ENCODE measurements at regions not wholly inside any gene's neighbourhood (a gene's known extent, or its start where the extent isn't known, plus 50 kb on each side); places are given as distances from the start of the nearest gene placed in this dataset.

GRCh38 chr4:11053601-11054220 is 369.1 kb upstream of the CLNK start:
- H3K4me3 ChIP-seq (replicated peaks; ENCODE audit: low read depth, low read length) = no peak overlapping the region
- no peak for TF ChIP-seq CTCF (IDR thresholded peaks at IDR 0.05; ENCODE audit: low read length, missing control alignments)
- no peak for DNase-seq (ENCODE audit: low read depth)

GRCh38 chr4:11051181-11051580 is 366.6 kb upstream of the CLNK start:
- H3K4me3 ChIP-seq (replicated peaks; ENCODE audit: low read depth, low read length) = no peak overlapping the region
- TF ChIP-seq CTCF (IDR thresholded peaks at IDR 0.05; ENCODE audit: low read length, missing control alignments) = no peak
- DNase-seq (ENCODE audit: low read depth) = no peak

GRCh38 chr4:11050766-11051165 is 366.2 kb upstream of the CLNK start:
- no peak for TF ChIP-seq CTCF (IDR thresholded peaks at IDR 0.05; ENCODE audit: low read length, missing control alignments)
- H3K4me3 ChIP-seq (replicated peaks; ENCODE audit: low read depth, low read length) = no peak overlapping the region
- no peak for DNase-seq (ENCODE audit: low read depth)

GRCh38 chr4:11049001-11049400 is 364.4 kb upstream of the CLNK start:
- DNase-seq (ENCODE audit: low read depth) = no peak
- TF ChIP-seq CTCF (IDR thresholded peaks at IDR 0.05; ENCODE audit: low read length, missing control alignments) = no peak
- H3K4me3 ChIP-seq (replicated peaks; ENCODE audit: low read depth, low read length) = no peak overlapping the region

GRCh38 chr4:11042760-11043159 is 358.2 kb upstream of the CLNK start:
- no peak for DNase-seq (ENCODE audit: low read depth)
- TF ChIP-seq CTCF (IDR thresholded peaks at IDR 0.05; ENCODE audit: low read length, missing control alignments) = no peak
- no peak overlapping the region for H3K4me3 ChIP-seq (replicated peaks; ENCODE audit: low read depth, low read length)

GRCh38 chr4:11039634-11040131 is 355.1 kb upstream of the CLNK start:
- no peak for TF ChIP-seq CTCF (IDR thresholded peaks at IDR 0.05; ENCODE audit: low read length, missing control alignments)
- DNase-seq (ENCODE audit: low read depth) = no peak
- H3K4me3 ChIP-seq (replicated peaks; ENCODE audit: low read depth, low read length) = no peak overlapping the region

- no peak for TF ChIP-seq CTCF (IDR thresholded peaks at IDR 0.05; ENCODE audit: low read length, missing control alignments)
- no peak overlapping the region for H3K4me3 ChIP-seq (replicated peaks; ENCODE audit: low read depth, low read length)
- no peak for DNase-seq (ENCODE audit: low read depth)
Observed at GRCh38 chr4:11038926-11039325, 354.4 kb upstream of the CLNK start.
